NCI-H2029 (cell line): ENCODE measurements at regions not wholly inside any gene's neighbourhood (a gene's known extent, or its start where the extent isn't known, plus 50 kb on each side); places are given as distances from the start of the nearest gene placed in this dataset.

Experiments used
- DNase-seq: peaks from one replicate; lab custom pipeline; 2025; lab: John Stamatoyannopoulos, UW

- DNase-seq = no peak
Measured at GRCh38 chr1:63038586-63038985, 254.7 kb downstream of the ATG4C start.

GRCh38 chr1:63041660-63042059 lies 257.7 kb downstream of the ATG4C start:
- DNase-seq = no peak

GRCh38 chr1:63042278-63042677 lies 258.3 kb downstream of the ATG4C start:
- no peak for DNase-seq

- no peak for DNase-seq
Measured at GRCh38 chr1:63046539-63046938, 262.6 kb downstream of the ATG4C start.

- DNase-seq = no peak
Measured at GRCh38 chr1:63049135-63049534, 265.2 kb downstream of the ATG4C start.

- no peak for DNase-seq
Measured at GRCh38 chr1:63051356-63051755, 267.4 kb downstream of the ATG4C start.

GRCh38 chr1:63051886-63052285 lies 268.0 kb downstream of the ATG4C start:
- DNase-seq = no peak

GRCh38 chr1:63054184-63054583 lies 268.2 kb upstream of the FOXD3 start:
- no peak for DNase-seq

GRCh38 chr1:63063367-63063766 lies 259.0 kb upstream of the FOXD3 start:
- no peak for DNase-seq

- DNase-seq = no peak
Measured at GRCh38 chr1:63064135-63064534, 258.2 kb upstream of the FOXD3 start.

- no peak for DNase-seq
Measured at GRCh38 chr1:63068626-63069025, 253.7 kb upstream of the FOXD3 start.

GRCh38 chr1:63069214-63069613 lies 253.2 kb upstream of the FOXD3 start:
- DNase-seq = no peak

- DNase-seq = no peak
Measured at GRCh38 chr1:63073309-63074306, 248.8 kb upstream of the FOXD3 start.

GRCh38 chr1:63074321-63074720 lies 248.0 kb upstream of the FOXD3 start:
- no peak for DNase-seq

GRCh38 chr1:63082766-63083165 lies 239.6 kb upstream of the FOXD3 start:
- no peak for DNase-seq

- DNase-seq = no peak
Measured at GRCh38 chr1:63087966-63088365, 234.4 kb upstream of the FOXD3 start.

- DNase-seq = no peak
Measured at GRCh38 chr1:63099188-63099587, 223.2 kb upstream of the FOXD3 start.

GRCh38 chr1:63101336-63101735 lies 221.0 kb upstream of the FOXD3 start:
- no peak for DNase-seq

GRCh38 chr1:63103682-63104081 lies 218.7 kb upstream of the FOXD3 start:
- no peak for DNase-seq

- no peak for DNase-seq
Measured at GRCh38 chr1:63107066-63107465, 215.3 kb upstream of the FOXD3 start.

GRCh38 chr1:63108206-63108605 lies 214.2 kb upstream of the FOXD3 start:
- no peak for DNase-seq

GRCh38 chr1:63112155-63112900 lies 210.0 kb upstream of the FOXD3 start:
- no peak for DNase-seq

GRCh38 chr1:63115527-63115926 lies 206.8 kb upstream of the FOXD3 start:
- DNase-seq = no peak
